BE2C (cell line): ENCODE measurements at regions not wholly inside any gene's neighbourhood (a gene's known extent, or its start where the extent isn't known, plus 50 kb on each side); places are given as distances from the start of the nearest gene placed in this dataset.

Experiments used
- DNase-seq: peaks from one replicate; pipeline ENCODE4 v3.0.0-alpha.2; 2020
- H3K27me3 ChIP-seq: fragments of 250-450 bp; sonication (Bioruptor Pico); 2 replicates; pipeline ENCODE4 v1.5.1; 2020; ENCODE audit warnings: mild to moderate bottlenecking
- H3K36me3 ChIP-seq: fragments of 250-450 bp; sonication (Bioruptor Pico); 2 replicates; pipeline ENCODE4 v1.5.1; 2020; ENCODE audit warnings: mild to moderate bottlenecking
- H3K4me1 ChIP-seq: fragments of 250-450 bp; sonication (Bioruptor Pico); 2 replicates; pipeline ENCODE4 v1.5.1; 2020
- H3K4me3 ChIP-seq: 2 replicates; pipeline ENCODE4 v1.5.1; 2011; ENCODE audit warnings: low read depth, low read length
- H3K9me3 ChIP-seq: fragments of 250-450 bp; sonication (Bioruptor Pico); 2 replicates; pipeline ENCODE4 v1.5.1; 2020
- CTCF ChIP-seq: IDR thresholded peaks from 2 replicates; pipeline ENCODE4 v1.5.1; 2012; ENCODE audit warnings: mild to moderate bottlenecking, low read depth, low read length

GRCh38 chr11:111179184-111179910 is 66.2 kb upstream of the POU2AF2 start:
- H3K4me1 ChIP-seq, result no peaks in the 10 kb centered on the region
- H3K4me3 ChIP-seq, result no peak overlapping the region
- no peak for TF ChIP-seq CTCF
- no peak for DNase-seq
- peaks cover 6% of the 10 kb centered on the region for H3K27me3 ChIP-seq
- H3K36me3 ChIP-seq, result no peaks in the 10 kb centered on the region
- no peaks in the 10 kb centered on the region for H3K9me3 ChIP-seq

- Histone ChIP-seq H3K36me3 (no peaks in the 10 kb centered on the region), H3K9me3 (no peaks in the 10 kb centered on the region), H3K27me3 (peaks cover 10% of the 10 kb centered on the region), H3K4me3 (no peak overlapping the region), H3K4me1 (no peaks in the 10 kb centered on the region)
- no peak for DNase-seq
- no peak for TF ChIP-seq CTCF
Measured at GRCh38 chr11:111177037-111177871, 68.3 kb upstream of the POU2AF2 start.

GRCh38 chr11:111176603-111177002 is 68.9 kb upstream of the POU2AF2 start:
- H3K4me3 ChIP-seq, result no peak overlapping the region
- no peaks in the 10 kb centered on the region for H3K9me3 ChIP-seq
- H3K36me3 ChIP-seq, result no peaks in the 10 kb centered on the region
- TF ChIP-seq CTCF, result no peak
- no peak for DNase-seq
- no peaks in the 10 kb centered on the region for H3K4me1 ChIP-seq
- peaks cover 11% of the 10 kb centered on the region for H3K27me3 ChIP-seq

DNA sequence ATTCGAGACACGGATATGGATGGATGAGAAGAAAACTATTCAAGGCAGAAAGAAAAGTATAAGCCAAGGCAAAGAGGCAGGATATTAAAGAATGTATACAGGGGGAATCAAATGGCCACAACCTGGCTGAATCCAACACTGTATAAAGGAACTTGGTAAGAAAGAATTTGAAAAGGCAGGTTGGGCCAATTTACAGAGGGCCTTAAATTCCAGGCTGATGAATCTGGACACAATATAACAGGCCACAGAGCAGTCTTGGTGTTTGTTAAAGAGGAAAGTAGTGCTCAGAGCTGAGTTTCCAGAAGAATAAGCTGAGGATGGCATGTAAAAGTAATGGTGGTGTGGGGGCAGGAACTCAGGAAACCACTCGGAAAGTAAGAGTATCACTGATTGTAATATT is 72.3 kb upstream of the POU2AF2 start:
- no peaks in the 10 kb centered on the region for H3K9me3 ChIP-seq
- no peak for DNase-seq
- no peak overlapping the region for H3K4me3 ChIP-seq
- no peaks in the 10 kb centered on the region for H3K4me1 ChIP-seq
- TF ChIP-seq CTCF, result no peak
- H3K27me3 ChIP-seq, result peaks cover 11% of the 10 kb centered on the region
- H3K36me3 ChIP-seq, result no peaks in the 10 kb centered on the region

- H3K9me3 ChIP-seq, result no peaks in the 10 kb centered on the region
- no peak for TF ChIP-seq CTCF
Measured at GRCh38 chr11:111172321-111172862, 73.1 kb upstream of the POU2AF2 start.

More at GRCh38 chr11:111172321-111172862, 73.1 kb upstream of the POU2AF2 start:
- DNase-seq, result no peak
- Histone ChIP-seq H3K4me3 (no peak overlapping the region), H3K36me3 (no peaks in the 10 kb centered on the region), H3K4me1 (no peaks in the 10 kb centered on the region), H3K27me3 (peaks cover 11% of the 10 kb centered on the region)
